ENCODE measurements at regions not wholly inside any gene's neighbourhood (a gene's known extent, or its start where the extent isn't known, plus 50 kb on each side); places are given as distances from the start of the nearest gene placed in this dataset.
"Not testable (repeated sequence)": the region's sequence is repeated elsewhere in the genome, so short reads cannot be mapped to it uniquely, and the experiment has no call there.

DNA sequence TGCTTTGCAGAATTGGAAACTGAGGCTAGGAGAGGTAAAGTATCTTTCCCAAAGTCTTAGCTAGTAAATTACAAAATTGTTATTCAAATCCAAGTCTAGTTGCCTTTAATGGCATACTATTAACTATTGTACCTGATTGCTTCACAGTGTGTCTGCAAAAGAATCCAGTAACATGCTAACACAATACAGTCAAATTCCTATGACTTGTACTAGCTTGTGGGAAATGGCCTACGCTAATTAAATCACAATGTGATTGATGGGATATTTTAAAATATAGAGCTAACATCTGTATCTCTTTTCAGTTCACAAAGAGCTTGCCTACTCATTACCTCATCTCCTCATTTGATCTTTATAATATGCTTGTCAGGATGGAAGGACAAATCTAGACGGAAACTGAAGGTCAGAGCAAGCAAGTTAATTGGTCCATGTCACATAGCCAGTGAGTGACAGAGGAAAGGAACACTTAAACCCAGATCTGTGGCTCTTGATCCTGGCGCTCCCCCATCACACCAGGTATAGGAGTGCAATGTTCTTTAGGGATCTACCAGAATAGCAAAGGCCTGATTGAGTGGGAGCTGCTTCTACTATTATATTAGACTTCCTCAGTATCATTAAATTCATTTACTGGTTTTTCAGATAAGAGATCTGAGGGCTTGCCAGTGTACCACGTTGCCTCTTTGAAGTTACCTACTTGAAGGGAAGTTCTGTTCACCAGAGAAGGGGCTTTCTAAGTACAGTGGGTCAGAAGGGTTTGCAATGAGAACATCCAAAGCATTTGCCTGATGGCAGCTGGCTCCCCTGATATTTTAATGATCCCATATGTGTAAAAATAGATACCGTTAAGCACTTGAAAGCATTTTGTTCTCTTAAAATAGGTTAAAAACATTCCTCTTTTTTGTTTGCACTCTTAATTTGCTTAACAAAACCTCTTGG lies 213.6 kb upstream of the SESN3 start:
- FAIRE-seq, result no peak
- DNase-seq (ENCODE audit: low spot score), result no peak

DNA sequence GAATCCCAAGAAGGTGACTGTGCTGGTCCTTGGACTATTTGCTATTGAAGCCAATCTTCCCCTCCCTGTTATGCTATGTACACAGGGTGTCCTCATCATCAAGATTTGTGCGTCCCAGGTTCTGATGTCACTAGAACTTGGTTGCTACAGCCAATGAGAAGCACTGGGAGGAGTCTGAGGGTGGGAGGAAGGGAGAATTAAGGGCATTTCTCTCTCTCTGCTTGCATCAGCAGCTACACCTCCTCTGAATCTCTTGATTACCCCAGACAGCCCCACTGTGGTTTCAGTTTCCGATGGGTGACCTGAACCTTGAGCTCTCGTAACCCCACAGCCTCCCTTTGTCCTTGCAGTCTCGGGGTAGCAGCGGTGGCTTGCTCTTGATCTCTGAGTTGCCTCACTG lies 212.4 kb upstream of the SESN3 start:
- FAIRE-seq (no peak), DNase-seq (ENCODE audit: low spot score) (no peak)

DNA sequence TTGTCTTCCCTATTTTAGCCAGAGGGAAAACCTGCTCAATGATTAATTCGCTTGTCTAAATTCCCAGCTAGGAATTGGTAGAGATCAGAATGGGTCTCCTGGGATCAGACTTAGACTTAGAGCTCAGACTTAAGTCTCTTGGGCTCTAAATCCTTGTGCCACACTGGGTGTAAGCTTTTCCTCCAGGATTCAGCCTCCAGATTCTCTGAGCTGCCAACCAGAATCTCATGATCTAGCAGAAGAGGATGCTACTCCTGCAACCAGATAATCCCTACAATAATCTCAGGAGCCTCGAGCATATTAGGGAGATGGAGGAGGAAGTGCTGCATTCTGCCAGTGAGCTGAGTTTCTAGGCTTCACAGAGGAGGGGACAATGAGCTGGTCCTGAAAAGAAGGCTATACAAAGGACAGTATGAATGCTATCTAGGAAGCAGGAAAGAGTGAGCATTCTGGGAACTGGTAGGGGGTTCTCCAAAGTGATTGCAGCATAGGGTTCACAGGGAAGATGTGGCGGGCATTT lies 211.6 kb upstream of the SESN3 start:
- FAIRE-seq, result no peak
- DNase-seq (ENCODE audit: low spot score), result no peak

DNA sequence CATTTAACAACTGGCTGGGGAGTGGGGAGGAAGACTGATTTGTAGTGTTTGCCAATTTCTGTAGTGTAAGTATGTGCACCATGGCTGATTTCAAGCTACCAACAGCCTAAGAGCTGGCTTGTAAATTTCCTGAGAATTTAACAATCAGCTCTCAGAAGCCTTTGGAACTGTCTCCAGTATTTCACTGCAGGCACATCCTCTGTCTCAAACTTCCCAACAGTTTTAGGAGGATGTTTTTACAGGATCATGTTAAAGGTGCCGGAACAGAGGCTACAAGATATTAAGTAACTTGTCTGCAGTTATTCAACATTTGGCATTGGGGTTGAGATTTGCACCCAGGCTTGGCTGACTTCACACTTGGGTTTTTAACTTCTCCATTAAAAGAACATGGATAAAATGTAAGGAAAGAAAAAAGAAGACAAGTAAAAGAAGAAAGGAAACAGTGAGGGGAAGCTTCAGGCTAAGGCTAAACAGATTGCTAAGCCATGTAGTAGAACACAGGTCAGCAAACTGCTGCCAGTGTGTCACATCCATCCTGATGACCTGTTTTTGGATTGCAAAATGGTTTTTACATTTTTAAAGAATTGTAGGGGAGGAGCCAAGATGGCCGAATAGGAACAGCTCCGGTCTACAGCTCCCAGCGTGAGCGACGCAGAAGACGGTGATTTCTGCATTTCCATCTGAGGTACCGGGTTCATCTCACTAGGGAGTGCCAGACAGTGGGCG lies 204.8 kb upstream of the SESN3 start:
- DNase-seq (ENCODE audit: low spot score), result no peak
- no peak for FAIRE-seq

DNA sequence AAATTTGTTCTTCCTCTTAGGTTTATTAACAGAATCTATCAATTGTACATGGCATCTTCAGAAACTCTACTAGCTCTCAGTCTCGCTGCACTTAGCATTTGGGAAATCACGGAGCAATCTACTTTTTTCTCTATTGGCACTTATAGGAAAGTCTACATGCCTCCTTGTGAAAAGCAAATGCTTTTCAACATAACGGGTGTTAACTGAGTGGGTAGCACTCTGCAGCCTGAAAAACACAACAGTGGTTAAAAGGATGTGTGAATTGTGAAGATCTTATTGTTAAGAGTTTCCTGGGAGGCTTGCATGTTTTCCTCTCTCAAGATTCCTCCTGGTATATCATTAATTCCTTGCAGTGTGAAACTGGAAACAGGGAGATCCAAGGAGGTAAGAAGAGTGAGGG lies 204.2 kb upstream of the SESN3 start:
- FAIRE-seq (no peak), DNase-seq (ENCODE audit: low spot score) (no peak)

DNA sequence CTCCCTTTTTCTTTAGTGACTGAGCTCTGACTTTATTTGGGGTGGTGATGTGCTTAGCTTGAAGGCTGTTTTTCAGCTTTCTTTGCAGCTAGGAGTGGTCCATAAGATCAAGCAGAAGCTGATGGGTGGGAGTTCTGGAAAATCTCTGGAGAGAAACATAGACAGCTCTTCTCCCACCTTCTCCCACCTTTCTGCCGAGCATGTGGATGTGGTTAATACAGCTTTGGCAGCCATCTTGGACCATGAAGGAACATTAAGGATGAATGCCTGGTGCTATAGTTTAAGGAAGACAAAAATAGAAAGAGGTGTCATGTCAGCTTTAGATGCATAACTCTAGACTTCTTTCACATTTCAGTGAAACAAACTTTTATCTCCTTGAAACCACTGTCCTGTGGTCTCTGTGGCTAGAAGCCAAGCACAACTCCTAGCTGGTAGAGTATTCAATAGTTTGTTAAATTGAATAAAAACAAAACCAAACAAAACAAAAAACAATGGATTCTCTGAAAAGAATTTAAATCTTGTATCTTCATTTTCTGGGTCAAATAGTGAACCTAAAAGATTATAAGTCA lies 203.6 kb upstream of the SESN3 start:
- DNase-seq (ENCODE audit: low spot score) (no peak), FAIRE-seq (no peak)

DNA sequence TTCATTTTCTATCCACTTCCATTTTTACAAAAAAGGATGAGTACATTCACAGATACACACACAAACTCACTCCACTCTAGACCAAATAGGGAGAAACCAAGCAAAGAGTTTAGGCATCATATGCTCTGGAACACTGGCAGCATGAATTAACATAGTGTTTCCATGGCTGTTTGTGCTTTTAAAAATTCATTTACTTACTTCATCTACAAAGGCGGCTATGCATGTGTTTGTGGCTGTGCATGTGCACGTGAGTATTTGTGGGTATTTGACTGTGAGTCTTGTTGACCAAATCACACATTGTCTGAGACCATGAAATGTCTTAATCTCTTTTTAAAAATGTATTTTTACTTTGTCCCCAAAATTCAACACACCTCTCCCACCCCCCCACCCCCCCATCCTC lies 203.0 kb upstream of the SESN3 start:
- FAIRE-seq (no peak), DNase-seq (ENCODE audit: low spot score) (no peak)

DNA sequence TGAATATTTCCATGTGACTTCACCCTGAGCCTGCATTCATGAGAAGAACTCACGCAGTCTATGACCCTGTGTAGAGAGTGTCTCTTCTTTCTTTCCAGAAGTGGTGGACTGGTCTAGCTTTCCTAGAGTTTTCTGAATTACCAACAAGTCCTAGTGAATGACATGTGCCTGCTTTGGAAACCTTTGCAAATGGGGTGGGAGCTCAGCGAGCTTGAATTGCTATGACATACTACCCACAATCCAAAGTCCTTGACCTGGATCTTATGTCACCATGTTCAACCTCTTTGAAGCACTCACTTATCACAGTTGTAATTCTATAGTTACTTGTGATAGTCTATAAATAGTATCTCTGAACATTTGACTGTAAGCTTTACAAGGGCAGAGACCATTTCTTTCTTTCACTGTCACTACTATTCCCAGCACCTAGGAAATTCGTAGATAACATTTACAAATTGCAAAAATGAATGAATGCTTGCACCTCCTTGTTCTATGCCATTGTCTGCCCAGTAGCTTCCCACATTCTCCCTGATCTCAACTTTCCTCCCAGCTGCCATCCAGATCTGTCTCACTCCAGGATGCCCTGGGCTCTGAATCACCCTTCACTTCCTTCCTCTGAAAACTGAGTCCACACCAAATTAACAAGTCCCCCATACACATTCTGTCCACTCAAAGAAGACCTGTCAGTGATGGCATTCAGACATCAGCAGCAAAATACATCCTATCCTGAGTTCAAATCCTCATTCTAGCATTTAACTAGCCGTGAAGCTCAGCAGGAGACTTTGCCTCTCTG lies 201.9 kb upstream of the SESN3 start:
- FAIRE-seq, result no peak
- DNase-seq (ENCODE audit: low spot score), result no peak

DNA sequence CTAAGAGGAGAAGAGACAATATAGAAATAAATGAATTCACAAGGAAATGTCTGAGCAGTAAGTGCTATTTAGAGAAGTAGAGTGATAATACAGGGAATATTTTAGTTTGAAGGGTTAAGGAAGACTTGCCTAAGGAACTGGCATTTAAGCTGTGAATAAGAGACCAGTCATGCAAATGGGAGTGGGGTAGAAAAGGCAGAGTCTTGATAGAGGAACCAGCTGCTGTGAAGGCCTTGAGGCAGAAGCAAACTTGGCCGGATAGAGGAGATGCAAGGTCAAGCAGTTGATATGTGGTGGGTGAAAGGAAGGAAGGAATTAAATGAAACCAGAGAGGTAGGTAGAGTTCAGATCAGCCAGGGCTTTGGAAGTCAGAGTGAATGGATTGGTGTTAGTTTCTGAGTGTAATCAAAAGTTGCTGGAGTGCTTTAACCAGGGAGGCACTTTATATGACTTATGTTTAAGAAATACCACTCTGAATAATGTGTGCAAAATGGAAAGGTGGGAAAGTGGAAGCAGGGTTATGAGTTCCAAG lies 198.4 kb upstream of the SESN3 start:
- no peak for FAIRE-seq
- DNase-seq (ENCODE audit: low spot score), result no peak

DNA sequence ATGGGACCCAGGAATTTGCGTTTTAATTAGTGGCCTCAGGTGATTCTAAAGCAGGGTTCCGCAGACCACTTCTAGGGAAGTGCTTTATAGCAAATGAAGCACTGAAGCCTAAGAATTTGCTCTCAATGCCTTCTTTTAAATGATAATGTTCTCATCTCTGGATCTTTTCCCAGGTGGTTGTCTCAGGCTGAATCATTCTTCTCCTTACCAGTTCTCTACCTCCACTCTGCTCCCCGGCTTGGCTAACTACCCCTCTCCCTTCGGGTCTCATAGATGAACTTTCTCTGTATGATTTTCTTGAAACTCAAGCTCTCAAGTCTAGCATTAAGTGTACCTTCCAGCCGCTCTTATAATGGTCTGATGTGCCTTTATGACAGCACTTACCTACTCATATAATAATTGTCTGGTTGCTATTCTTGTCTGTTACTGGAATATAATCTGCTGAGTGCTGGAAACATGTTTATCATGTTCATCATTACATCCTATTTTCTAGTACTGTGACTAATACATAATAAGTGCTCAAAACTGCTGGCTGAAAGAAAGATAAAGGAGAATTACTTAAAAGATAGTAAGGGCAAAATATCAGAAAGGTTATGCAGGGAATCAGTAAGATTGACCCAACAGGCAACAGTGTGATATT lies 195.9 kb upstream of the SESN3 start:
- FAIRE-seq (no peak), DNase-seq (ENCODE audit: low spot score) (no peak)

DNA sequence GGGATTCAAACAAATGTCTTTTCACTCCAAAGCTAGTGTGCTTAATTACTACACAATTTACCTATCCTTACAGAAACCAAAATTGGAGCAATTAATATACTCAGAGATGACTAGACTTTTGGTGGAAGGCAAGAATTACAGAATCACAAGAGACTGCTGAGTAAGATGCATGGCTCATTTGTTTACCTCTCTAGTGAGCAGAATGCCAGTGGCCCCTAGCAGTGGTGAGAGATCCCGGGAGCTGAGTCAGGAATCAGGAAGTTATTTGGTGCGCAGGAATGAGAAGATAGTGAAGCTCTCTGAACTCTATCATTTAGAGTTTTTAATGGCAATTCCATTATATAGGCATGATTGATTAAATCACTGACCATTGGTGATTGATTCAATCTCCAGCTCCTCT lies 188.9 kb upstream of the SESN3 start:
- FAIRE-seq (no peak), DNase-seq (ENCODE audit: low spot score) (no peak)

DNA sequence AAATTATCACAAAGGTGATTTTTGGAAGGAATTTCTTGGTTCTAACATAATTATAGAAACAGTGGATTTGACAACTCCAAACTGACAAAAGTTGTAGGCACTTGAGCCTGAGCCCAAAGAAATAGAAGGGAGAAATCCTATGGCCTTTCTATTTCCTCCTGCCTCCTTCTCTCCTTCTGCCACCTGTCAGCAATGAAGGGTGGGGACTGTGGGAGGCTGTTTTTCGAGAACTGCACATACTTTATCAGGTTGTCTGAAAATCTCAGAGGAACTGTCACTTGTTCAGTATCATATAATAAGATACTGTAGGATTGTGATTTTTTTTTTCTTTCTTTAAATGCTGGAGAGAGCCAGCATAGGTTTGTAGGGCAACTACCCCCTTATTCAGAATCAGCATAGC lies 187.9 kb upstream of the SESN3 start:
- FAIRE-seq, result no peak

DNA sequence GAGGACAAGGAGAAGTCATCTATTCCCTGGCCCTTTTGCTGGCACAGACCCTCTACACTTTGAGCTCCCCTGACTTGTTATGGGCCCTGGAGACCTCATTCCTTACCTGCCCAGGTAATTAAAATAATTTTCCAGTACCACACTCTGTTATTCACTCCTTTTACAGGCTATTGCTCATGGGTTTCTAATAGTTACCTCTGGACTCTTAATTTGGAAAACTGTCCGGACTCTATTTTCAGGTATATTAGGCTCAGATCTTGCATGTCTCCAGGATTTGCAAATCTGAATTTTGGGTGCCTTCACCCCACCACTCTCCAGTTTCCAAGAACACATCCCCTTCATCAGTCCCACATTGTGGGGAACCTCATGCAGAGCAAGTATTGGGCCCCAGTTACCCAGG lies 186.8 kb upstream of the SESN3 start:
- DNase-seq (ENCODE audit: low spot score), result no peak
- FAIRE-seq, result no peak

More for the DNA sequence above, 187.9 kb upstream of the SESN3 start:
- DNase-seq (ENCODE audit: low spot score), result no peak

DNA sequence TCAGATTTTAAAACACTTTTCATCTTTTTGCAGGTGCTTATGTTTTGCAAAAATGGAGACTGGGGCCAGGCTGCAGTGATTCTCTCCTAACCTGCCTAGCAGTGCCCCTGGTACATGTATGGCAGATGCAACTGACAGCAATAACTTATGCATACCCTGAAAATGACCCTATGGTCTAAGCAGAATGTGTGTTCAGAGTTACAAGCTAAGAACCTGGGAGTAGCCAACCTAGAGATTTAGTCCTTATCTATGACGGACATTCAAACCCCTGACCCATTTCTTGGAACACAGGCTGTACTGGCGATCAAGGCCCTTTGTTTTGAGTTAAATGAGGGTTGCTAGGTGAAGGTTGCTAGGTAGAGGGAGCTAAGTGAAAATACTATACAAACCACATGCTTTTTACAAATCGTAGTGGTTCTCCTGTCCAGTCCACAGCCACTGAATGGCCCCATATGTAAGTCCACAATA lies 184.9 kb upstream of the SESN3 start:
- no peak for FAIRE-seq
- DNase-seq (ENCODE audit: low spot score), result no peak

DNA sequence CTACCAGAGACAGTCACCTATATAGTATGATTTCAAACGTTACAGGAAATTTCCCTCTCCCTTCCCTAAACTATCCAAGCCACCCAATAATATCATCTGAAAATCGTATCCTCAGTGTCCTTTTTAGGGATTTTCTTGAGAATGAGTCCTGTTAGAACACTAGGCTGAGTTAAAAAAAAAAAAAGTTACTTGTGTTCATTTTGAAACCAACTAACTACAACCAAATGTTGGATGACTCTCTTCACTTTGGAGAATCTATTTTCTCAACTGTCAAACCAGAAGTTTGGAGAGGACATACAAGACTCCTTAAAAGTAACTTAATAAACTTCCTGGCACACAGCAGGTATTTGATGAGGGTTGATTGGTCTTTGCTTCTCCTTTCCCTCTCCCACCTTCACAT lies 183.2 kb upstream of the SESN3 start:
- DNase-seq (ENCODE audit: low spot score), result no peak
- FAIRE-seq, result no peak

DNA sequence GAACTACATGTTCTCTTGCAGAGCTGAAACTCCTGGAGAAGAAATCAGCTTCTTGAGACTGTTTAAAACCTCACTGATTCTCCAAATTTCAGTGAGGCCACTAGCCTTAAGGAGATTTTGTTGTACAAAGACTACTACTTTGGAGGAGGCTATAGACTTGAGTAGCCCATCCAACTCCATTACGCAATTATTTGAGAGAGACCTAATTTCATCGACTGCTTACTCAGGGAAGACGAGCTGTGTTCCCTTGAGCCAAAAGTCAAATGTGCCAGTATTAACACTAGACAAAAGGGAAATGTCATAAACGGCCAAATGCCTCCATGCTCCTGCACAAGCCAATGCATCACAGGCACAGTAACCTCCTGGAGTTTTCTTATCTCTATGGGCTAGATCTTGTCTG lies 182.8 kb upstream of the SESN3 start:
- DNase-seq (ENCODE audit: low spot score) (no peak), FAIRE-seq (no peak)

DNA sequence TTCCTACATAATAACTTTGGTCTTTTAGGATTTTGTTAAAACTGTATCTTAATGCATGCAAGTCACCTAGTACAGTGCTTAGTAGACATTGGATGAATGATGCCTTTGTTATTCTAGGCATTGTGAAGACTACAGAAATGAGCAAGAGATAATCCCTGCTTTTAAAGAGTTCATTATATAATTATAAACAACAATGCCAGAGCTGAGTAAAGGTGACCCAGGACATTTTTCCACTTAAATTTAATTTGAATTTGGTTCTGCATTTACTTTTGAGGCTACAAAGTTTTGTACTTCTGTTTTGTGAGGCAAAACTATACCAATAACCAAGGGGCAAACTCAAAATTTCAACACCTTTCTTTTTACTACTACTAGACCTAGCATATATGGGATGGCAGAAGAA lies 182.0 kb upstream of the SESN3 start:
- FAIRE-seq (no peak), DNase-seq (ENCODE audit: low spot score) (no peak)

DNA sequence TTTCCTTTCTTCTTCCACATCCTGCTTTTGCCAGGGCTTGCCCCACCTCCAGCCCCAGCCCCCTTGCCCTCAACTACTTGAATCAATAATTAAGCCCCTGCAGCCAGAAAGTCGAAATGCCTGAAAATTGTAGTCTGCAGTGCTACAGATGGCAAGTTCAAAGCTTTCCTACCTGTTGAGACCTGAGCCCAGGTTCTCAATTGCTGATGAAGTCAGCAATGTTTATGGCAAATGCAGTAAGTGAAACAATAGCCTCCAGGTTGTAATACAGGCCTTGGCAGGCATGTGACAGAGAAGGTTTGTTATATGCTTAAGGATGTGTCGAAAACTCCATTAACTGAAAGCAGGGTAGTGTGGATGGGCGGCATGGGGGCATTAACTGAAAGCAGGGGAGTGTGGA lies 181.1 kb upstream of the SESN3 start:
- DNase-seq (ENCODE audit: low spot score), result no peak
- no peak for FAIRE-seq

DNA sequence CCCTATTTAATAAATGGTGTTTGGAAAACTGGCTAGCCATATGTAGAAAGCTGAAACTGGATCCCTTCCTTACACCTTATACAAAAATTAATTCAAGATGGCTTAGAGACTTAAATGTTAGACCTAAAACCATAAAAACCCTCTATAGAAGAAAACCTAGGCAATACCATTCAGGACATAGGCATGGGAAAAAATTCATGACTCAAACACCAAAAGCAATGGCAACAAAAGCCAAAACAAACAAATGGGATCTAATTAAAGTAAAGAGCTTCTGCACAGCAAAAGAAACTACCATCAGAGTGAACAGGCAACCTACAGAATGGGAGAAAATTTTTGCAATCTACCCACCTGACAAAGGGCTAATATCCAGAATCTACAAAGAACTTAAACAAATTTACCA lies 179.7 kb upstream of the SESN3 start:
- not testable (repeated sequence) for DNase-seq (ENCODE audit: low spot score); FAIRE-seq

DNA sequence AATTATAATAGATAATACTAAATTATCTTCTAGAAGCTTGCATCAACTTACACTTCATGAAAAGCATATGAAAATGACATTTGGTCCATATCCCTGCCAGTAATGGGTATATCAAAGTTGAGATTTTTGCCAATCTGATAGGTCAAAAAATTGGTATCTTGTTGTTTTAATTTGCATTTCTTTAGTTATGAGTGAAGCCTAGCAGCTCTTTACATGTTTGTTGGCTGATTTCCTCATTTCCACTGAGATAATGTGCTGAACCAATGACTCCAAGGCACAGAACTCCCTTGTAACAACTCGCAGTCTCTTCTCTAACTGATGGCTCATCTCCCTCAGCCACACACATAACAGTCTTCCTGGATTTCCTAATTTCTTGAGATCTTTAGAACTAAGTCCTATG lies 175.3 kb upstream of the SESN3 start:
- DNase-seq (ENCODE audit: low spot score) (no peak), FAIRE-seq (no peak)

DNA sequence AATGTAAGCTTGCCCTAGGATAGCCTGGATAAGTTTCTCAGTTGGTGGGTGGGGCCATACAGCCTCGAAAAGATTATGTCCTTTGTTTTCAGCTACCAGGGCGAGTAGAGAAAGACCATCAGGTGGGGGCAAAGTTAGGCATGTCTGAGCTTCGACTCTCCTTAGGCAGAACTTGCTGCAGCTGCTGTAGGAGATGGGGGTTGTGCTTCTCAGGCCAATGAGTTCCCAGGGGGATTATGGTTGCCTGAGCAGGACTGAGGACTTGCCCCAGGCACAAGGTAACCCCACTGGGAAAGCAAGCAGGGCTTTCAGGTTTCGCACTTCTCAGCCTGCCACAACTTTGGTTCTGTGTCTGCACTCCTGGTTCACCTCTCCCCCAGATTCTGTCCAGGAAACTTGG lies 173.4 kb upstream of the SESN3 start:
- DNase-seq (ENCODE audit: low spot score), result no peak
- FAIRE-seq, result no peak
